Stomach (tissue), 8 donors: ENCODE measurements at regions not wholly inside any gene's neighbourhood (a gene's known extent, or its start where the extent isn't known, plus 50 kb on each side); places are given as distances from the start of the nearest gene placed in this dataset.

Experiments used
- DNase-seq, 2 donors: peaks; one replicate each; pipeline versions ENCODE4 v3.0.0 to v3.0.0-alpha.2; 2013 to 2019
- H3K27ac ChIP-seq, 5 donors: fragments of 200-600 bp in 4 of 5; sonication (generic) in 4 of 5; one replicate each; pipeline ENCODE4 v1.5.1; 2013 to 2019; ENCODE audit warnings: mild to moderate bottlenecking in 1 of 5, moderate library complexity in 1 of 5
- H3K27me3 ChIP-seq, 3 donors: fragments of 200-600 bp; sonication (generic); one replicate each; pipeline ENCODE4 v1.5.1; 2017 to 2019; ENCODE audit warnings: mixed run types in 1 of 3
- H3K36me3 ChIP-seq, 4 donors: fragments of 200-600 bp; sonication (generic); 1 replicate in 3 of 4; 2 replicates in 1 of 4; pipeline ENCODE4 v1.5.1; 2016 to 2019
- H3K4me1 ChIP-seq, 4 donors: fragments of 200-600 bp; sonication (generic); one replicate each; pipeline ENCODE4 v1.5.1; 2016 to 2019
- H3K4me3 ChIP-seq, 4 donors: fragments of 200-600 bp; sonication (generic) in 3 of 4; one replicate each; pipeline ENCODE4 v1.5.1; 2016 to 2019; ENCODE audit warnings: mild to moderate bottlenecking in 1 of 4
- H3K9me3 ChIP-seq, 4 donors: fragments of 200-600 bp; sonication (generic); one replicate each; pipeline ENCODE4 v1.5.1; 2016 to 2019
- CTCF ChIP-seq, 7 experiments: fragments of 450-650 bp in 4 of 7; fragments of 200-600 bp in 3 of 7; sonication (generic) in 3 of 7; IDR thresholded peaks; one replicate each; pipeline ENCODE4 v1.5.1; 2016 to 2019; ENCODE audit warnings: antibody characterized with exemption in 7 of 7, control low read depth in 2 of 7, mild to moderate bottlenecking in 1 of 7
- EP300 ChIP-seq: sonication (generic); formaldehyde crosslinking; IDR thresholded peaks from one replicate; pipeline ENCODE4 v1.6.1; 2017; ENCODE audit warnings: antibody characterized with exemption
- POLR2A ChIP-seq, 4 donors: fragments of 450-650 bp; IDR thresholded peaks; one replicate each; pipeline ENCODE4 v1.6.1; 2016; ENCODE audit warnings: antibody characterized with exemption in 4 of 4, control low read depth in 2 of 4, mild to moderate bottlenecking in 1 of 4, moderate library complexity in 1 of 4
- POLR2AphosphoS5 ChIP-seq, 3 donors: sonication (generic); formaldehyde crosslinking; IDR thresholded peaks; one replicate each; pipeline ENCODE4 v1.6.1; 2016; ENCODE audit warnings: antibody characterized with exemption in 3 of 3
- WGBS, 5 donors: extraction: QIAGEN DNeasy Blood & Tissue Kit in 3 of 5; methylation state at CpG; one replicate each; pipeline versions ENCODE4 v1.1.5 to v1.1.7; 2013 to 2018; 5-methylcytosine and 5-hydroxymethylcytosine counted together
- intact Hi-C: fragments of 100-400 bp; cut with DNase I; formaldehyde crosslinking; loops from one replicate; pipeline ENCODE4 v1.15.1; 2023; ENCODE audit warnings: low total_unique reads
- donor health status: healthy with polysubstance abuse.
- donor health status: Bipolar disorder and iron deficiency.
- donor health status: healthy.

GRCh38 chr19:30077851-30078355 is 135.9 kb downstream of the URI1 start:
- TF ChIP-seq POLR2A (IDR thresholded peaks at IDR 0.05) = no peak
- no peak for TF ChIP-seq CTCF (IDR thresholded peaks at IDR 0.05)
- TF ChIP-seq POLR2AphosphoS5 (IDR thresholded peaks at IDR 0.05) = no peak
- TF ChIP-seq EP300 = no peak
- no peaks in the 10 kb centered on the region for H3K4me1 ChIP-seq
- intact Hi-C loops = no loop called here
- H3K9me3 ChIP-seq = peaks cover 0 to 6% (median 2%) of the 10 kb centered on the region in 4 donors
- 76 to 86% (median 77%) methylated on average over 10 of the region's 10 CpGs for WGBS, 5 donors
- DNase-seq = no peak
- no peaks in the 10 kb centered on the region for H3K36me3 ChIP-seq
- H3K27ac ChIP-seq = no peak overlapping the region
- H3K27me3 ChIP-seq = peaks cover 0 to 59% (median 0%) of the 10 kb centered on the region in 3 donors
- no peak overlapping the region for H3K4me3 ChIP-seq

DNA sequence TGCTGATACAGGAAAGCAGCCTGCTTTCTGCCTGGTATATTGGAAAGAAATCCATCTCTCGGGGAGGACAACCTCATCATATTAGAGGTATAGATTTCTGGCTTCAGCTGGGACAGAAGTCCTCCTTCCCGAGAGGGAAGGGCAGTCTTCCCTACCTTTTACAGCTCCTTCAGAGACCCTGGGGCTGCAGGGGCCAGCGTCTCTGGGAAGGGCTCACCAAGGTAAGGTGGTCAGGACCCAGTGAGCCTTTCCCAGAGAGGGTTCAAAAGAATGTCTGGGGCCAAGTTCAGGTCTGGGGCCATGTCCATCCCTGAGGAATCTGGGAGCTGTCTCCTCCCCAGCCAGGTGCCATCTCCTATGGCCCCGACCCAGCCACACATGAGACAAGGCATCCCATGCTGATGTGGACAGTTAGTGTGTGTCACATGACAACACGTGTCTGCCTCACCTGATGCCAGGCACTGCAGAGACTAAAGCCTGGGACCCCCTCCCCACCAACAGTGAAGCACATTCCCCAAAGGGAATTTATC is 136.4 kb downstream of the URI1 start:
- Histone ChIP-seq H3K4me3 (no peak overlapping the region), H3K27ac (no peak overlapping the region), H3K4me1 (no peaks in the 10 kb centered on the region), H3K27me3 (peaks cover 0 to 64% (median 0%) of the 10 kb centered on the region in 3 donors), H3K9me3 (peaks cover 0 to 6% (median 2%) of the 10 kb centered on the region in 4 donors), H3K36me3 (no peaks in the 10 kb centered on the region)
- WGBS, 5 donors = 63 to 83% (median 72%) methylated on average over 4 to 5 of the region's 5 CpGs
- TF ChIP-seq POLR2AphosphoS5 (IDR thresholded peaks at IDR 0.05) (no peak), CTCF (IDR thresholded peaks at IDR 0.05) (no peak), POLR2A (IDR thresholded peaks at IDR 0.05) (no peak), EP300 (no peak)
- no peak for DNase-seq
- intact Hi-C loops = no loop called here

DNA sequence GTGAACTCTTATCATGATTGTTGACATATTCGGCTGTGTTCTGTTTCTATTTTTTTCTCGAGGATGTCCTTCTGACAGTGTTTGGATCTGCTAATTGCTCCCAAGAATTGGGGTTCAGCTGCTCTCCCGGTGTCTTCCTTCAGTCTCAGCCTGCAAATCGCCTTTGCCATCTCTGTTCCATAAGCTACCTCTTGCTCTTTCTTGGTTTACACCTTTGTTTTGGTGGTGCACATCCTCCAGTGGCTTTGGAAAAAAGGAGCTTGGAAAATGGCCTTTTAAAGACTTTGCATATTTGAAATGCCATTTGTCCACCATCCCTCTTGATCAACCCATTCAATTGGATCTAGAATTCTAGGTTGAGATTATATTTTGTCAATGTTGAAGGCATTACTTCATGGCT is 137.2 kb downstream of the URI1 start:
- Histone ChIP-seq H3K4me3 (no peak overlapping the region), H3K4me1 (no peaks in the 10 kb centered on the region), H3K27ac (no peak overlapping the region), H3K9me3 (peaks cover 0 to 6% (median 2%) of the 10 kb centered on the region in 4 donors), H3K36me3 (no peaks in the 10 kb centered on the region), H3K27me3 (peaks cover 0 to 59% (median 0%) of the 10 kb centered on the region in 3 donors)
- intact Hi-C loops = no loop called here
- TF ChIP-seq POLR2A (IDR thresholded peaks at IDR 0.05) (no peak), EP300 (no peak), POLR2AphosphoS5 (IDR thresholded peaks at IDR 0.05) (no peak), CTCF (IDR thresholded peaks at IDR 0.05) (no peak)
- DNase-seq = no peak
- WGBS, 5 donors = 84 to 93% (median 86%) methylated on average over 4 of the region's 4 CpGs

- H3K4me3 ChIP-seq = no peak overlapping the region
- WGBS, 5 donors = 72 to 84% (median 77%) methylated on average over 6 of the region's 6 CpGs
- H3K4me1 ChIP-seq = no peaks in the 10 kb centered on the region
- no peak overlapping the region for H3K27ac ChIP-seq
- no peaks in the 10 kb centered on the region for H3K36me3 ChIP-seq
- no peak for DNase-seq
- H3K9me3 ChIP-seq = peaks cover 0 to 6% (median 2%) of the 10 kb centered on the region in 4 donors
- no peak for TF ChIP-seq CTCF (IDR thresholded peaks at IDR 0.05)
- TF ChIP-seq POLR2A (IDR thresholded peaks at IDR 0.05) = no peak
- no peak for TF ChIP-seq POLR2AphosphoS5 (IDR thresholded peaks at IDR 0.05)
- no peak for TF ChIP-seq EP300
- H3K27me3 ChIP-seq = peaks cover 0 to 44% (median 0%) of the 10 kb centered on the region in 3 donors
- intact Hi-C loops = no loop called here
Observed at GRCh38 chr19:30082168-30082567, 140.1 kb downstream of the URI1 start.
